HFF-Myc (cell line): ENCODE measurements at regions not wholly inside any gene's neighbourhood (a gene's known extent, or its start where the extent isn't known, plus 50 kb on each side); places are given as distances from the start of the nearest gene placed in this dataset.
"Not testable (repeated sequence)": the region's sequence is repeated elsewhere in the genome, so short reads cannot be mapped to it uniquely, and the experiment has no call there.

ENCODE experiments used
- DNase-seq: peaks from one replicate; pipeline ENCODE4 v3.0.0-alpha.2; 2011; ENCODE audit warnings: low read depth; ENCODE audit errors: extremely low read depth
- H3K4me3 ChIP-seq: replicated peaks from 2 replicates; pipeline ENCODE4 v1.5.1; 2011; ENCODE audit warnings: low read depth, mild to moderate bottlenecking, control low read depth, low read length
- TF ChIP-seq, protein P1 (sequence below): IDR thresholded peaks from 2 replicates; pipeline ENCODE4 v1.5.1; 2012; ENCODE audit warnings: mild to moderate bottlenecking, low read depth, low read length, control low read depth; ENCODE audit errors: missing control alignments

DNA sequence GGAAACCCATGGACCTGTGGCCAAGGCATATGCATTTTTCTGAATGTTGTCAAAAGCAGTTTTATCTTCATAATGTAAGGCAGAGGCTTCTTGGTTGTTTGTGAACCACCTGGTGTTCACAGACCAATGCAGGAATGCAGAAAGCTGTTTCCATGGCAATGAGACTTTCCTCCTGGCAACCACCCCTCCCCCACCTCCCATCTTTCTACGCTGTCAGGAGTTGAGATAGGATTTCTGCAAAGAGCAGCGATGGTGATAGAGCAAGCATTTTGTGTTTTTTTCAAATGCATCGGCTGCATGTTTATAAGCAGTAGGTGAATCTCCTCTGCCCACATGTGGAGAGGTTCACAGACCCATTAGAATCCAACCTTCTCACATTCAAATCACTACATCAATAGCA lies 114.1 kb upstream of the SMLR1 start:
- TF ChIP-seq, protein P1, sequence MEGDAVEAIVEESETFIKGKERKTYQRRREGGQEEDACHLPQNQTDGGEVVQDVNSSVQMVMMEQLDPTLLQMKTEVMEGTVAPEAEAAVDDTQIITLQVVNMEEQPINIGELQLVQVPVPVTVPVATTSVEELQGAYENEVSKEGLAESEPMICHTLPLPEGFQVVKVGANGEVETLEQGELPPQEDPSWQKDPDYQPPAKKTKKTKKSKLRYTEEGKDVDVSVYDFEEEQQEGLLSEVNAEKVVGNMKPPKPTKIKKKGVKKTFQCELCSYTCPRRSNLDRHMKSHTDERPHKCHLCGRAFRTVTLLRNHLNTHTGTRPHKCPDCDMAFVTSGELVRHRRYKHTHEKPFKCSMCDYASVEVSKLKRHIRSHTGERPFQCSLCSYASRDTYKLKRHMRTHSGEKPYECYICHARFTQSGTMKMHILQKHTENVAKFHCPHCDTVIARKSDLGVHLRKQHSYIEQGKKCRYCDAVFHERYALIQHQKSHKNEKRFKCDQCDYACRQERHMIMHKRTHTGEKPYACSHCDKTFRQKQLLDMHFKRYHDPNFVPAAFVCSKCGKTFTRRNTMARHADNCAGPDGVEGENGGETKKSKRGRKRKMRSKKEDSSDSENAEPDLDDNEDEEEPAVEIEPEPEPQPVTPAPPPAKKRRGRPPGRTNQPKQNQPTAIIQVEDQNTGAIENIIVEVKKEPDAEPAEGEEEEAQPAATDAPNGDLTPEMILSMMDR = no peak
- H3K4me3 ChIP-seq = no peak overlapping the region
- DNase-seq = no peak

DNA sequence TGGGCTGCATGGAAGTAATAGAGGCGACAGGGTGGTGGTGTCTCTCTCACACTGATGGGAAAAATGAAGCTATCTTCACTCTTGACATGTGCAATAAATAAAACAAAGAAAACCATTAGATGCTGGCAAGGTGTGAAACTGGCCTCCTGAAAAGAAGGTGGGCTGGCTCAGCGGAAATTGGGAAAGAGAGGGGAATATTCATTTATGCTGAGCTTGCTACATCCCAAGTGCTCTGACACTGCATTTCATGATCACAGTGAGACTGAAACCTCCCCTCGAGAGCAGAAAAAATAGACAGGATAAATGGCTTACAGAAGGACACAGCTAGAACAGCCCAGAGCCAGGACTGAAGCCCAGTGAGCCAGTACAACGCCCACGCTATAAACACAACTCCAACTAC lies 112.1 kb upstream of the SMLR1 start:
- DNase-seq = no peak
- TF ChIP-seq, protein P1 = no peak
- H3K4me3 ChIP-seq = no peak overlapping the region

DNA sequence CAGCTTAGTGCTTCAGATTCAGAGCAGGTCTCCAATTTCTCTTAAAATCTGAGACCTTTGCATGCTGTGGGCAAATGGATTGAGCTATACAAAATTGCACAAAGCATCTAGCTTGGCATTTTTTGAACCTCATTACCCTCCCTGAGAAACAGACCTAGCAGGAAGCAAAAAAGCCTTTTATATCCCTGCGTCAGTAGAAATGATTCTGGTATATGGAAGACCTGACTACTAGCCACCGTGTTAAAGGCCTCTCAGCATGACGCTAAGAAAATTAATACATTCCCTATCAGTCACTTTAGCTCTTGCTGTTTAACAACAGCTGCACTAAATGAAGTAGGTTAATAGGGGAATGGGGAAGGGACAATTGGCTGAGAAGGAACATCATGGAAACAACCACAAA lies 110.7 kb upstream of the SMLR1 start:
- no peak overlapping the region for H3K4me3 ChIP-seq
- DNase-seq = no peak
- TF ChIP-seq, protein P1 = no peak

DNA sequence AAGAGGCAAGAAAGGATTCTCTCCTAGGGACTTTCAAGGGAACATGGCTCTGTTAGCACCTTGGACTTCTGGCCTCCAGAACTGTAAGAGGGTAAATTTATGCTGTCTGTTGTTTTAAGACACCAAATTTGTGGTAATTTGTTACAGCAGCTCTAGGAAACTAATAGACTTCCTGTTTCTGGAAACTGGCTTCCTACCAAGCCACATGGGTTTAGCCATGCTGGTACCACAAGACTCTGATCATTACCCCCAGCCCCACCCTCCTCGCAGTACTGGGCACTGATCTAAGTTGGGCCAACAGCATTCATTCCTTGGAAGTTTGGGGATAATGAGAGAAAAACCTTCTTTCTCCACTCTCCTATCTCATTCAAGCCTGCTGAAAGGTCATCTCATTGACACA lies 109.5 kb upstream of the SMLR1 start:
- H3K4me3 ChIP-seq = no peak overlapping the region
- TF ChIP-seq, protein P1 = no peak
- no peak for DNase-seq

DNA sequence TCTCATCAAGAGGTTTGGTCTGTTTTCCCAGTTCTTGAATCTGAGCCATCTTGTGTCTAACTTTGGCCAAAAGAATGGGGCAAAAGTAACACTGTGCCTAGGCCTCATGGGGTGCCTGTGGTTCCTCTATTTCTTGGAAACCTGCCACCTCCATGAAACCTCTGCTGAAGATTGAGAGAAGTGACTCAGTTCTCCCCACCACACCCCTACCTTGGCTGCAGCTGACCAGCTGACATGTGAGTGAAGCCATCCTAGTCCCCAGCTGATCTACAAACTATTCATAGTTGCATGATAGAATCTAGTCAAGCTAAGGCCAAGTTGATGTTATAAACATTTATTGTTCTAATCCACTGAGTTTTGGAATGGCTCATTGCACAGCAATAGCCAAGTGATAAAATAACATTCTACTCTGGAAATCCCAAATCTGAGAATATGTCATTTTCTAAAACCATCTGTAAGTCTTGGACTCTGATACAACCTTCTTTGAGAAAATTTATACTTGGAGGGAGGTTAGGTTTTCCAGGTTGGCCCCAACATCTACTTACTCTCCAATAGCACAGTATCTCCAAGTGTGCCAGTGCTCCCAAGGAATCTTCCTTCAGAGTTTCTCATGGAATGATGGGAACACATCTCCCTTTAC lies 107.0 kb upstream of the SMLR1 start:
- DNase-seq = no peak
- no peak overlapping the region for H3K4me3 ChIP-seq
- TF ChIP-seq, protein P1 = no peak

DNA sequence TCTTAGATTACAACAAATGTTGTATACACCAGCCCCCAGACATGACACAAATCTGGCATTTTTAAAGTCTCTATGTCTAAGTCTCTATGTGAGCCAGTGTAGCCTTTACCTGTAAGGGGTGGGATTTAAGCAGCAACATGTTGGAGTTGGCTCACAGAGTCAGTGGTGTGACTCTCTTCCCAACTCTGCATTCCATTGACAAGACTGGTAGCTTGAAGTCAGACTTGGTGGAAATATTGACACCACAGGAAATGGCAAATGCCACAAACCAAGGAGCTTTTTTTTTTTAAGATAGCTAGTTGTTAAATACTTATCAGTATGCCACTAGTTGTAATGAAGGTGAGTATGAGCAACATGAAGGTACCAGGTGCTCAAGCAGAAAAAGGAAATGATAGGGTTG lies 103.1 kb upstream of the SMLR1 start:
- TF ChIP-seq, protein P1 = no peak
- no peak for DNase-seq
- H3K4me3 ChIP-seq = no peak overlapping the region

DNA sequence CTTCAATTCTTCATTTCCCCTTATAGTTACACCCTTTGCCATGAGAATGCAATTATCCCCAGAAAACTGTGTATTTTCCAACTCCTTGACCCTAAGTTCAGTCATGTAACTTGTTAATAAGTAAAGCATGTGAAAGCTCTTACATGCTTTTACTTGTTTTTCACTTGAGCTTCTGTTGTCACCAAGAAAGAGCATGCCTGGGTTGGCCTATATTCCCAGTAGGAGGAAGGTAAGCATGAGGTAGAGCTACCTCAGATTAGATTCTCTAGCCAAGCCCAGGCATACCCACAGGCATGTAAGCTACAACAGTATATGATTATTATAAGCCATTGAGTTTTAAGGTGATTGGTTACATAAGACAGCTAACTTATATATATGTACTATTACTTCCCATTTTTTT lies 101.7 kb upstream of the SMLR1 start:
- no peak for DNase-seq
- no peak overlapping the region for H3K4me3 ChIP-seq
- TF ChIP-seq, protein P1 = no peak

DNA sequence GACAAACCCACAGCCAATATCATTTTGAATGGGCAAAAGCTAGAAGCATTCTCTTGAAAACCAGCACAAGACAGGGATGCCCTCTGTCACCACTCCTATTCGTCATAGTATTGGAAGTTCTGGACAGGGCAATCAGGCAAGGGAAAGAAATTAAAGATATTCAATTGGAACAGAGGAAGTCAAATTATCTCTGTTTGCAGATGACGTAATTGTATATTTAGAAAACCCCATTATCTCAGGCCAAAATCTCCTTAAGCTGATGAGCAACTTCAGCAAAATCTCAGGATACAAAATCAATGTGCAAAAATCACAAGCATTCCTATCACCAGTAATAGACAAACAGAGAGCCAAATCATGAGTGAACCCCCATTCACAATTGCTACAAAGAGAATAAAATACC lies 99.1 kb upstream of the SMLR1 start:
- DNase-seq, H3K4me3 ChIP-seq: not testable (repeated sequence)
